IPS-NIHi7 (cell line): ENCODE measurements at regions not wholly inside any gene's neighbourhood (a gene's known extent, or its start where the extent isn't known, plus 50 kb on each side); places are given as distances from the start of the nearest gene placed in this dataset.

ENCODE experiments used
- DNase-seq: peaks from one replicate; pipeline ENCODE4 v3.0.0; 2012; ENCODE audit warnings: mixed read lengths; ENCODE audit errors: extremely low spot score

DNA sequence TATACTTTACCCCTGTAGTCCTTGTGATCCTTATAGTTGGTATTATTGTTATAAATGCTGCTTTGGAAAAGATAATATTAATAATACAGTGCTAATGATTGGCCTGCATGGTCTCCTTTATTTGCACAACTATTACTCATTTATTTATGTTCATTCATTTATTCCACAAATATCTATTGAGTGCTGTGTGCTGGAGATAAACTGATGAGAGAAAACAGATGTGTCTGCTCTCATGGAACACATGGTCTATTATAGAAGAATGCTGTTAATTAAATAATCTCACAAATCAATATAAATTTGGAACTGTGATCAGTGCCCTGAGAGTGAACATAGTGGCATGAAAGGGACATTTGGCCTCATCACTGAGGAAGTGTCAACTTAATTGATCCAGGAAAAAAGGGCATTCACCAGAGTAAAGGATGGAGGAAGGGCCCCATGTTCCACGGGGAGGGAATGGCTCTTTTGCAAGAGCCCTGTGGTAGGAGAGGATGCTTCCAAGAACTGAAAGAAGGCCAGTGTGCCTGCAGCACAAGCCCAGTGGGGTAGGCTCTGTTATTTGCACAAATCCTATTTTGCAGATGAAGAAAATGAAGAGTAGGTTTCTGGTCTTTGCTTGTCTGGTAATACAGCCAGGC lies 91.5 kb upstream of the STK39 start:
- DNase-seq, result no peak

GRCh38 chr2:168340931-168341330 lies 93.5 kb upstream of the STK39 start:
- DNase-seq, result no peak

DNA sequence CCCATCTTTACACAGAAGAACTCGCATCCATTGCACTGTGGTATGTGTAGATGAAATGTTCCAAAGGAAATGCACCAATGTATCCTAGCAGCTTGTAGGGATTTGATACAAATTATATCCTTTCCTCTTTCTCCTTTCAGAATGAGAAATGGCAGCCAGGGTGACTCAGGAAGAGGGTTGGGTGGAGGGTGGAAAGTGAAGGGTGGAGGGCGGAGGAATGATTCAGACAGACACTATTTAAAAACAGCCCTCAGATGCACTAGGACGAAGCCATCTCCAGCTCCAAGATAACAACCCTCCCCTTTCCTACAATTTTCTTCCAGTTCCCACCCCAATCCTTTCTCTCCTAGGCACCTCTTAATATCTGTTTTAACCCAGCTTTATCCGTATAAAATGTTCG lies 96.2 kb upstream of the STK39 start:
- no peak for DNase-seq

GRCh38 chr2:168344706-168345105 lies 97.3 kb upstream of the STK39 start:
- DNase-seq, result no peak

- no peak for DNase-seq
Observed at GRCh38 chr2:168345601-168346000, 98.2 kb upstream of the STK39 start.

DNA sequence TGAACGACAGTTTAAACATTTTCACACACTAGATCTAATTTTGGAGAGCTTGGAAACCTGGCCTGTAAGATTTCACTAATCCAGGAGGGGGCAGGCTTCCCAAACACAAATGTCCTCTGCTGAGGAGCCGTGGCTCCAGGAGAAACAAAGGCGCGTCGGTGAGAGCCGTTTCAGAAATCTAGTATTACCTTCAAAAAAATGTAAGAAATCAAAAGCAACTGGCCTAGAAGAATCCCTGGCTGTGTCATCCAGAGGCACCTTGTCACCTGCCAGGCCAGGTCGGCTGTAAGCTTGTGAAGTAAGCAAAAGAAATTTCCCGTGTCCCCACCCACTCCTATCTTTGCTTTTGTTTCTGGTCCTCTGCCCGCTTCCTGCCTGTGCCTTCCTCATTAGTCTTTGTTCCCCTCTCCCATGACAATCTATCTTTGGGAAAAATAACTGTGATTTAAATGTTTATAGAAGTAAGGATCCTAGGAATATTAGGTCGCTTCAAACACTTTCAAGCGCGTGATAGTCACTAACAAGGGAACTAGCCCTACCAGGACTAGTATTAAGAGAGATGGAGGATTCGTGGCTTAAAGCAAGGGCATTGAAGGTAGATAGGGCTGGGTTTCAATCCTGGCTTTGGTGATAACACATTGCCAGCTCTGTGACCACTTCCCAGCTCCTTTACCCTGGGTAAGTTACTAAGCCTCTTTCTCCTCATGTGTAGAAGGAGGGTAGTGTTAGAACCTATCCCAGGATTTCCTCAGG lies 99.5 kb upstream of the STK39 start:
- peak; percentile 69 for DNase-seq

GRCh38 chr2:168348076-168348475 lies 100.7 kb upstream of the STK39 start:
- peak; percentile 80 for DNase-seq

DNA sequence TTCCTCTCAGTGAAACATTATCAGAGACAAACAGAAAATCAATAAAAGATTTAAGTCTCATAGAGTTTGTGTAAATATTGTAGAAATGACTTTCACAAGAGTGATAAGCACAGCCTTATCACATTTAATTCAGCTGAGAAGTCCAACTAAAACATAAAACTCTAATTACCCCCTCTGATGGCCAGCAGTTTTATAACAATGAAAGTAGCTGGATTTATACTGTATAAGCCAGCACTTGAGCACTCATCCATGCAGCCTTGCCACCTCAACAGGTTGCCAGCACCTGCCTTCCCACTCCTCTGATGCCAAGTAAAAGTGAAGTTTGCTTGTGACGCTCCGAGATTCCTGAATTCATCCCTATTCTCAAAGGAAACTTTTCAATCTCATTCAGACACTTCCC lies 103.0 kb upstream of the STK39 start:
- DNase-seq, result no peak

- DNase-seq, result no peak
Observed at GRCh38 chr2:168353251-168353650, 102.8 kb upstream of the CERS6 start.

DNA sequence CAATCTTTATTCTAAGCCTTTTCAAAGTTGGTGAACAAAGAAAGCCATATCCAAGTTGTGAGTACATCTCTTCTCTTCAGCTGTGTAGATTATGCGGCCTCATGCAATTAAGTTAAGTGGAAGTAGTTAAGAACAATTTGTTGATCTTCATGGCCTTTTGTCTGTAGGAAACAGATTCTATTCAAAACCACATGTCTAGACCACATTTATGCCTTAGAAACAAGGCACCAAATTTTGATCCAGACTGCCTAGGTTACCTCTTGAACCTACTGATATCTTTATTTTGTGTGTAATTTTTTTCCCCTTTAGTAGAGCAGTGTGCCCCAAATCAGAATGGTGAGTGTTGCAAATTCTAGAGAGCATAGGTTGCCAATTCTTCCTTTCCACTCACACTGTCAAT lies 101.6 kb upstream of the CERS6 start:
- no peak for DNase-seq

DNA sequence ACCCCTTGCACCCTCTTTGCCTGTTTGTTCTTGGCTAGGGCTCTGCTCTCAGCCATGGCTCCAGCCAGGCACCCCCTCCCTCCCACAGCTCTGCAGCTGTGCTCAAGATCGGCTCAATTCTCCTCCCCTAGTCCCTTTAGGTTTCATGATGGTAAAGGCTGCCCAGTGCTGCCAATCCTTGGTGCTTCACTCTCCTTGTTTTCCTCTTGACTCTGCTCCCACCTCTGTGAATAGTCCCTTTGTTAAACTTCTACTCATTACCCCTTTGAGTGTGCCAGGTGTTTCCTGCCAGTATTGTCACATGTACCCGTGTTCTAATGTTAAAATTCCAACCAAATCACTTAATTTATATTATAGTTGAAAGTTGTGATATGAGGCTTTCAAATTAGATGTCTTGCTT lies 101.0 kb upstream of the CERS6 start:
- DNase-seq, result no peak

DNA sequence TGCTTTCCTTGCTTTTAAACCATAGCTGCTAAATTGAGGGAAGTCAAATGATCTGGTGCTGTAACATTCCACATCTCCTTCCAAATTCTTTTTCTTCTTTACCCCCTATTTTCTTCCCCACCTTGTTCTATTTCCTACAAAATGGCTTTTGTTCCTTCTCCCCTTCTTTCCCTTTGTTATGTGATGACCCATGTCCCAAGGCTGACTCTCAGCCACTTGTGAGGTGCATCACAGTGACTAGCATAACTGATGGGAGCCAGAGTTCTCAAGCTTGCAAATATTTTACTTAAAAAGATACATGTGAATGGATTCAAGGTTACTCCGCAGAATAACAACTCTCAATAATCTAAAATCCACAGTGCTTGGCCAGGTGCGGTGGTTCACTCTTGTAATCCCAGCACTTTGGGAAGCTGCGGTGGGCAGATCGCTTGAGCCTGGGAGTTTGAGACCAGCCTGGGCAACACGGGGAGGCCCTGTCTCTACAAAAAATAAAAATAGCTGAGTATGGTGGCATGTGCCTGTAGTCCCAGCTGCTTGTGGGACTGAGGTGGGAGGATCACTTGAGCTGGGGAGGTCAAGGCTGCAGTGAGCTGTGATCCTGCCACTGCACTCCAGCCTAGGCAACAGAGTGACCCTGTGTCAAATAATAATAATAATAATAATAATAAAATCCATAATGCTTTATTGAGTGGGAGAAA lies 100.1 kb upstream of the CERS6 start:
- DNase-seq, result no peak

DNA sequence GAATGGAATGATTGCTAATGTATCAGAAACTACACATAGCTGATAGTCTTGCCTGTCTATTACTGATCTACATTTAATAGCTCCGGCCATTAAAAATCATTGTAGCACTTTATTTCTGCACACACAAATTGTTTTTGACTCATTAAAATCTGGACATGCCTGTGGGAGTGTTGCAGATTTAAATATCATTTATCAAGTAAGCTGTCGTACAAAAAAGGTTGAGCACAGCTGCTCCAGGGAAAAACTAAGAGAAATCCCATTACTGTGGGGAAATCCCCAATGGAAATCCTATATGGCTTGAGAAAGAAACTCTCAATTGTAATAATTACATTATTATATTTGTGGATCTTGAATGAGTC lies 99.6 kb upstream of the CERS6 start:
- DNase-seq, result no peak

- DNase-seq, result no peak
Observed at GRCh38 chr2:168357797-168358472, 98.1 kb upstream of the CERS6 start.

DNA sequence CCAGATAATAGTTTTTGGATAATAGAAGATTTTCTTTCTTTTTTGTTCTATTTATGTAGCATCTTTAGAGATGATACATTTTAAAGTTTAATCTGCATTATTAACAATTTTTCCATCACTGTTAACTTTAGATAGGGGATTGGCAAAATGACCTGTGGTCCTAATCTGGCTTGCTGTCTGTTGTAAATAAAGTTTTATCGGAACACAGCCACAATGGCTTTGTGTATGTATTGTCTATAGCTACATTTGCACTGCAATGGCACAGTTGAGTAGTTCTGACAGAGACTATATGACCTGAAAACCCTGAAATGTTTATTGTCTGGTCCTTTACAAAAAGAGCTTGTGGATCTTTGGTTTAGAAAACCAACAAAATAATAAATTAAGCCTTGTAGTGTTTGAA lies 97.0 kb upstream of the CERS6 start:
- DNase-seq, result no peak

- no peak for DNase-seq
Observed at GRCh38 chr2:168363347-168364092, 92.6 kb upstream of the CERS6 start.

DNA sequence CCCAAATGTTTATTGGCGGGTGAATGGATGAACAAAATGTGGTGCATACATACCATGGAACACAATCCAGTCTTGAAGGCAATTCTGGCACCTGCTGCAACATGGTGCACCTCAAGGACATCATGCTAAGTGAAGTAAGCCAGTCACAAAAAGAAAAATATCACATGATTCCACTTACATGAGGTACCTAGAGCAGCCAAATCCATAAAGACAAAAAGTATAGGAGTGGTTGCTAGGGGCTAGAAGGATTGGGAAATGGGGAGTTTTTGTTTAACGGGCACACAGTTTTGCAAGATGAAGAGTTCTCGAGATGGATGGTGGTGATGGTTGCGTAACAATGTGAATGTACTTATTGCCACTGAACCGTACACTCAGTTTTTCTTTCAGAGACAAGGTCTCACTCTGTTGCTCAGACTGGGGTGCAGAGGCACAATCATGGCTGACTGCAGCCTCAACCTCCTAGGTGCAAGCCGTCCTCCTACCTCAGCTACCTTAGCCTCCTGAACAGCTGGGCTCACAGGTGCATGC lies 90.9 kb upstream of the CERS6 start:
- DNase-seq, result no peak

GRCh38 chr2:168369031-168369430 lies 87.0 kb upstream of the CERS6 start:
- DNase-seq, result no peak

GRCh38 chr2:168371273-168372019 lies 84.6 kb upstream of the CERS6 start:
- no peak for DNase-seq

DNA sequence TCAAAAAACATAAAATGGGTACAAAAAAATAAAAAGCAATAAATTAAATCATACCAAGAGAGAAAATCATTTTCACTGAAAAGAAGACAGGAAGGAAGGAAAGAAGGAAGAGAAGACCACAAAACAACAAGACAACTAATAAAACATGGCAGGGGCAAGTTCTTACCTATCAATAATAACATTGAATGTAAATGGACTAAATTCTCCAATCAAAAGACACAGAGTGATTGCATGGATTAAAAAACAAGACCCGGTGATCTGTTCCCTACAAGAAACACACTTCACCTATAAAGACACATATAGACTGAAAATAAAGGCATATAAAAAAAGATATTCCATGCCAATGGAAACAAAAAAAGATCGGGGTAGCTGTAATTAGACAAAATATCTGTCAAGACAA lies 82.6 kb upstream of the CERS6 start:
- no peak for DNase-seq
